Non-pigmented ciliary epithelial cell (primary cell): ENCODE measurements at regions not wholly inside any gene's neighbourhood (a gene's known extent, or its start where the extent isn't known, plus 50 kb on each side); places are given as distances from the start of the nearest gene placed in this dataset.

ENCODE experiments used
- DNase-seq: peaks from one replicate; pipeline ENCODE4 v3.0.0-alpha.2; 2010; ENCODE audit warnings: low read depth

- no peak for DNase-seq
Observed at GRCh38 chr2:122179492-122180165, 424.2 kb downstream of the TSN start.

GRCh38 chr2:122180972-122181371 is 425.5 kb downstream of the TSN start:
- DNase-seq = no peak

DNA sequence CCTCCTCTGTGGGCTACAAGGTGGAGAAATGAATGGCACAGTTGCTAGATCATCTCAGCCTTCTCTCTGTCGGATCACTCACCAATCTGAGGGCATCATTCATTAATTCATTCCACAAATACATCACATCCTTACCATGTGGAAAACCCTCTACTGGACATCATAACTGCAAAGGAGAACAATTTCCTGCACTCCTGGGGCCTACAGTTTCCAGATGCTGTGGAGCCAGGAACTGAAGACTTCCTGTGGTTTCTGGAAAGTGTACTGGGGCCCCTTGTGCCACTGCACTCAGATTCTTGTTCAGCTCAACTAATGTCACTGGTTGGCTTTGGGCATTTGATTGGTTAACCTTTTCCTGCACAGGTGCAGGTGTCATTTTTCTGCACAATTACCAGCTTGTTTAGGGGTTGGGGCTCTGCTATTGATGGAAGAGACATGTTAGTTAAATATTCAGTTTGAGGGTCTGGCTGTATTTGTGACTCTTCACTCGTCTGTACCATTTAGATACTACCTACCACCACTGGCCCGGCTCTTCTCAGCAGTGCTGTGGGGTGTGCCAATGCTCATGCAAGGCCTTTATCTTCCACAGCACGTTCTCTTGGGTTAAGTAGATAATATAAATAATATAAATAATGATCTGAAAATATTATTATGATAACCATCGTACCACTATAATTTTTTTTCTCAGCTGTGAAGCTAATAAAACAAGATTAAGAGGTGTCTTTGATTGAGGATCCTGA is 427.3 kb downstream of the TSN start:
- DNase-seq = no peak

DNA sequence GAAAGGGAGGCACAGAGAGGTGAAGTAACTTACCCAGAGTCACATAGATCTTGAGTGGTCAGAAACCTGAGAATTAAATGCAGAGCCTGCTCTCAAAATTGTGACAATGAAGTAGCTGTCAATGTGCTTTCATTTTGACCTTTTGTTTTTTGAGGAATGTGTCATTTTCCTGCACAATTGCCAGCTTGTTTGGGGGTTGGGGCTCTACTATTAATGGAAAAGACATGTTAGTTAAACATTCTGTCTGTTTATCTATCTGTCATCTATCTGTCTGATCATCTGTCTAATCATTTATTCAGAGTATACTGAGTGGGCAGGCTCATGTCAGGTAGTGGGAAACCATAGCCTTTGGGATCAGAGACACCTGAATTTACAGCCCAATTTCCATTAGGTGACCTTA is 428.4 kb downstream of the TSN start:
- DNase-seq = no peak

DNA sequence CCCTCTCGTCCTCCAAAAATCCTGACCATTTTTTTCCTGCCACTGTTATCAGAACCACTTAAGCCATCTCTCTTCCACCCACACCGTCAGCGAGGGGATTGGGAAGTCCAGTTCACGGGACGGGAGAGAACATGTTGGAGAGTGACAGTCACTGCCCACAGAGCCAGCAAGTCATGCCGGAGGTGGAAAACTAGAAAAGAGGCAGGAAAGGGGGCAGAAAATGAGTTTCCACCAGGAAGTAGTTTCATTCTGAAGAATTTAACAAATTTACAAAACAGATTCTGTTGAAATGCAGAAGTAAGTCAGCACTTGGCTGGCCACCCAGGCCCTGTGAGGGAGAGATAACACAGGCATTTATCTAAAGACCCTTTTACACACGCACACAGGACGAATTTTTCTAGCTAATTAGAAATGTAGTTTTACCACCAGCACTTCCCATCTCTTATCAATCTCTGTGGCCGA is 431.3 kb downstream of the TSN start:
- DNase-seq = no peak

- DNase-seq = no peak
Observed at GRCh38 chr2:122191331-122191730, 435.9 kb downstream of the TSN start.

DNA sequence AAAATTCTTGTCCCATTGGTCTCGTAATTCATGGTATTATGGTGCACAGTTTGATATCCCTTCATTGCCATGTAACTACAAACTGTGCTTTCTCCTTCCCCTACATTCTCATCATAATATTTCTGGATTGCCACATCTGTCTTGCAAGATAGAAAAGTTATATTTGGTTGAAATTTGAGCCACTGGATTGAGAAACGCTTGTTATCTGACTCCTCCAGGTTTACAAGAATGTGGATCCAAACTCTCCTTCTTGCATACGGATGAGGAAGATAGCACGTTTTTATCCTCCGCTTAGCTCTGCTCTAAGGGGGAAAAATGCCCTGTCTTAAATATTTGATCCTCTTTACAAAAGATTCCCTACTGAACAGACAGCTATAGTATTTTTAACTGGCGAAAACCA is 438.2 kb downstream of the TSN start:
- no peak for DNase-seq

DNA sequence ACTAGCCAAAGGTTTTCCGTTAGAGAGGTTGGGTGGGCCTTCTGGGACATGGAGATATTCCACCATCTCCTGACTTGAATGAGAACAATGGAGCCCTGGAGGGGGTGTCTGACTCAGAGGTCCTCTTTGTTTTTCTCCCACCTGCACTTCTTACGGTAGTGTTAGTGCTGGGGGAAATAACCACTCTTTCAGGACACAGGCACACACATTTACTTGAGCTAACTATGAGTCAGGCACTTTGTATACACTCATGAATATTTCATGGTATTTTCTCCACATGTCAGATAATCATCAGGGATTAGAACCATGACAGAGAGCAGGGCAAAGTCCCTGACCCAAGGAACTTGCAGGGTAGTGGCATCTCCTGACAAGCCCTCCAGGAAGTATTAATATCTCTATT is 439.1 kb downstream of the TSN start:
- no peak for DNase-seq

GRCh38 chr2:122203523-122203922 is 448.1 kb downstream of the TSN start:
- DNase-seq = peak; percentile 60

- no peak for DNase-seq
Observed at GRCh38 chr2:122205641-122206040, 450.2 kb downstream of the TSN start.

DNA sequence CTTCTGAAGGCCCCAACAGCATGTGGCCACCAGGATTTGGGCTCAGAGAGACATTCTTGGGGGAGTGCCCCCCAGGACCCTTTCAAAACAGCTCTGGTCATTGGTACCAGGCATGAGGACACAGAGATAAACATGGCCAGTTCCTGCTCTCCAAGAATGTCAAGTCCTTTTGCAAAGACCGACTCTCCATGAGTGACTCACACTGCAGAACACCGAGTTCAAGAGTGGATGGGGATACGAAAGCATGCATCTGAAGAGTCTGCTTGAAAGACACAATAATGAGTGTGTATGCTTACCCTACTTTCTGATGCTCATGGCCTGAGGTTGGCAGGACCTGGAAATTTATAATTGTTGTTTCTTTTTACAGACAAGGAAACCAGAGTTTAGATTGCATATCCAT is 450.6 kb downstream of the TSN start:
- no peak for DNase-seq

- no peak for DNase-seq
Observed at GRCh38 chr2:122209377-122209776, 453.9 kb downstream of the TSN start.

- no peak for DNase-seq
Observed at GRCh38 chr2:122210065-122210464, 454.6 kb downstream of the TSN start.

- no peak for DNase-seq
Observed at GRCh38 chr2:122210898-122211856, 455.7 kb downstream of the TSN start.

DNA sequence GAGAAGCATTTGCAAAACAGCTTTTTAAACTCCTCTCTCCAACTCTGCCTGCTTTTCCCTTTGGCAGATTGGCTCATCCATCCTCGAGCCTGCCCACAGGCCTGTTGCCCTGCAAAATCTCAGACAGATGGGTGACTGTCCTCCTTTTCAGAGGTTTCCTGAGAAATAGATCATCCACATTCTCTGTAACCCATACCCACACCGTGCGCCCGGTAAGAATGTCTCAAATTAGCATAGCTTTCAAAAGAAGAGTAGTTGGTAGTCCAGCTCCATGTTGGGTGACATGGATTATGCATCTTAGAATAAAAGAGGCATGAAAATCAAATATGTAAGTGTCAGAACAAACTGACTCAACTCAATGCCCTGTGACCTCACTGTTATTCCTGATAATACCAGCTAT is 457.9 kb downstream of the TSN start:
- no peak for DNase-seq

DNA sequence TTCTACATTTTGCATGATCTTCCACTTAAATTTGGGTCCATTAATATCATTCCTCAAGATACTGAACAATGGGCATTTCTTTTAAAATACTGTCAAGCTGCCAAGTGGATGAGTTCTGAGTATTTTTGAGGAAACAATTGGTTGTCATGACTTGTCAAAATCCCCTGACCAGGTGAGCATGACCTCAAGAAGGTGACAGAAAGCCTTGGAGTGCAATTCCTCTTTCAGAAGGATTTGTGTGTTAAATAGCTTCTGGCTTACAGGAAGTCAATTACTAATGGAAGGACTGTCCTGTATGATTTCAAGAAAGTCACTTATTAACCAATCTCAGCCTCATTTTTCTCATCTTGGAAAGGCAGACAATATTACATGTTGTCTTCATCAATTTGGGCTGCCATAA is 460.6 kb downstream of the TSN start:
- no peak for DNase-seq

- no peak for DNase-seq
Observed at GRCh38 chr2:122216901-122217300, 461.4 kb downstream of the TSN start.

GRCh38 chr2:122218596-122218995 is 463.1 kb downstream of the TSN start:
- no peak for DNase-seq

GRCh38 chr2:122219504-122219903 is 464.1 kb downstream of the TSN start:
- DNase-seq = no peak

DNA sequence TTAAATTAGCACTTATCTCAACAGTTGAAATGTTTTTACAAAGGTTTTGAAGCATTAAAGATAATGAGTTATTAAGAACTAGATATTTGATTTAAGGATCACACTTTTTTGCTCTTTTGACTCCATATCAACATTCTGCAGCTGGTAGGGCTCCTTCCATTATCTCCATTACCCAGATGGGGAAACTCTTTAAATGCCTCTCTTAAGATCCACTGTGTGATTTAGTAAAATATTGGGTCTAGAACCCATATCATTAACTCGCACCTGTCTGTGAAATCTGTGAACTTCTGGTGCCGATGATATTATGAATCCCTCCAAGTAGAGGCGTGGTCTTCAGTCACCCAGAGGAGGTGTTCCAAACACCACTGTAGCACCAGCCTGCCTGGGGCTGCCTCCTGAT is 466.2 kb downstream of the TSN start:
- DNase-seq = no peak

DNA sequence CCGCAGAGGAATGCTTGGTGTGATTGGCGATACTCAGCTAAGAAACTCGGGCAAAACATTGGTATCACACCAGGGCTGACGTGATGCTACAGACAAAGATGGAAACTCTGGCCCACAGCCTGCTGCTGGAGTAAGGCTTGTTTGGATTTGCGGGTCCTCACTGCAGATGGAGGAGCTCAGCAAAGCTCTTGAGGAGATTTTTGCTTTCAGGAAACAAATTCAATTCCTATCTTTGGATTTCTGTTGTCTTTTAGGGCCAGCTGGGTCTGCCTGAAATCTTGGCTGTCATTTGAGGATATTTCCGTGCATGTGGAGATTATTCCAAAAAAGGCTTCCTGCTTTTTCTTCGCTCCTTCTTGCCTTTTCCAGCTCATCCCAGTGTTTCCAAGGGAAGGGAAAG is 475.8 kb downstream of the TSN start:
- no peak for DNase-seq

DNA sequence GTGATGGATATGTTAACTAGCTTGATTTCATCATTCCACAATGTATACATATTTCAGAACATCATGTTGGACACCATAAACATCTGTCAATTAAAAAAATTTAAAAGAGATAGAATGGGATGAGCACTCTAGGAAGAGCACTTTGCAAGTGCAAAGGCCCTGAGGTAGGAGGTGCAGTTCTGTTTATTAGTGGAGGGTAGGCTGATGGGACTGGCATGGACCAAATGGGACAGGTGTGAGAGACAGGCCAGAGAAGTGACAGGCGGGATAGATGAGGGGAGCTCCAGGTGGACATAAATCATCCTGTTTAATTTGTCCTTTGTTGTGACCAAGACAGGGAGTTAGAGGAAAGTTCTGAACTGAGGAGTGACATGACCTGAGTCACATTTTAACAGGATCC is 477.9 kb downstream of the TSN start:
- no peak for DNase-seq
